Liver (tissue), 8 donors: ENCODE measurements at regions not wholly inside any gene's neighbourhood (a gene's known extent, or its start where the extent isn't known, plus 50 kb on each side); places are given as distances from the start of the nearest gene placed in this dataset.

ENCODE experiments used
- DNase-seq: peaks from one replicate; pipeline ENCODE4 v3.0.0-alpha.2; 2017; ENCODE audit warnings: low spot score
- H3K27ac ChIP-seq, 2 donors: one replicate each; pipeline ENCODE4 v1.7.0; 2013; ENCODE audit warnings: inconsistent platforms in 2 of 2, low read length in 2 of 2, control low read depth in 1 of 2, low read depth in 1 of 2, mild to moderate bottlenecking in 1 of 2
- H3K27me3 ChIP-seq, 4 donors: one replicate each; pipeline versions ENCODE4 v1.6.1 to v1.7.0; 2013; ENCODE audit warnings: low read length in 3 of 4, inconsistent platforms in 1 of 4, mild to moderate bottlenecking in 1 of 4, moderate library complexity in 1 of 4; ENCODE audit not compliant: control insufficient read depth in 4 of 4, insufficient read depth in 4 of 4
- H3K36me3 ChIP-seq, 4 donors: one replicate each; pipeline versions ENCODE4 v1.6.1 to v1.7.0; 2013; ENCODE audit warnings: low read length in 3 of 4, mild to moderate bottlenecking in 3 of 4, low read depth in 1 of 4, moderate library complexity in 1 of 4; ENCODE audit not compliant: control insufficient read depth in 4 of 4, insufficient read depth in 3 of 4
- H3K4me1 ChIP-seq, 4 donors: one replicate each; pipeline versions ENCODE4 v1.6.1 to v1.7.0; 2013; ENCODE audit warnings: low read length in 3 of 4, mild to moderate bottlenecking in 3 of 4, moderate library complexity in 1 of 4; ENCODE audit not compliant: control insufficient read depth in 4 of 4, insufficient read depth in 4 of 4
- H3K4me3 ChIP-seq, 3 donors: one replicate each; pipeline versions ENCODE4 v1.6.1 to v1.7.0; 2013; ENCODE audit warnings: low read length in 3 of 3, control low read depth in 1 of 3, low read depth in 1 of 3, mild to moderate bottlenecking in 1 of 3
- H3K9ac ChIP-seq, 2 donors: one replicate each; pipeline ENCODE4 v1.7.0; 2013; ENCODE audit warnings: low read length in 2 of 2, mild to moderate bottlenecking in 2 of 2, moderate library complexity in 2 of 2, control low read depth in 1 of 2, low read depth in 1 of 2
- H3K9me3 ChIP-seq, 4 donors: one replicate each; pipeline versions ENCODE4 v1.6.1 to v1.7.0; 2013; ENCODE audit warnings: low read length in 3 of 4; ENCODE audit not compliant: control insufficient read depth in 4 of 4
- CTCF ChIP-seq: fragments of 150-350 bp; IDR thresholded peaks from 2 replicates; pipeline ENCODE4 v1.5.1; 2017; ENCODE audit warnings: improper control_type of control experiment, low read depth, low read length; ENCODE audit not compliant: missing input control
- EGR1 ChIP-seq, 2 donors: IDR thresholded peaks; 2 replicates each; pipeline ENCODE4 v1.6.1; 2016 to 2018; ENCODE audit warnings: antibody characterized with exemption in 2 of 2, low read depth in 2 of 2
- FOXA1 ChIP-seq: IDR thresholded peaks from 2 replicates; pipeline ENCODE4 v1.6.1; 2016; ENCODE audit warnings: antibody characterized with exemption
- FOXA2 ChIP-seq: IDR thresholded peaks from 2 replicates; pipeline ENCODE4 v1.6.1; 2016; ENCODE audit warnings: antibody characterized with exemption
- GABPA ChIP-seq, 2 donors: IDR thresholded peaks in 1 of 2; conservative IDR thresholded peaks in 1 of 2; 2 replicates each; pipeline ENCODE4 v1.6.1; 2016; ENCODE audit warnings: antibody characterized with exemption in 2 of 2, mild to moderate bottlenecking in 1 of 2, moderate library complexity in 1 of 2
- HNF4A ChIP-seq, 2 donors: conservative IDR thresholded peaks; 2 replicates each; pipeline ENCODE4 v1.6.1; 2016; ENCODE audit warnings: antibody characterized with exemption in 2 of 2, mild to moderate bottlenecking in 2 of 2
- HNF4G ChIP-seq: IDR thresholded peaks from 2 replicates; pipeline ENCODE4 v1.6.1; 2016; ENCODE audit warnings: antibody characterized with exemption
- JUND ChIP-seq, 2 donors: IDR thresholded peaks; 2 replicates each; pipeline ENCODE4 v1.6.1; 2016; ENCODE audit warnings: antibody characterized with exemption in 2 of 2
- MAX ChIP-seq: IDR thresholded peaks from 2 replicates; pipeline ENCODE4 v1.6.1; 2016; ENCODE audit warnings: antibody characterized with exemption
- NR2F2 ChIP-seq: IDR thresholded peaks from 2 replicates; pipeline ENCODE4 v1.6.1; 2016; ENCODE audit warnings: antibody characterized with exemption
- RAD21 ChIP-seq, 2 donors: IDR thresholded peaks; 2 replicates each; pipeline ENCODE4 v1.6.1; 2016; ENCODE audit warnings: antibody characterized with exemption in 2 of 2, mild to moderate bottlenecking in 2 of 2
- REST ChIP-seq: IDR thresholded peaks from 2 replicates; pipeline ENCODE4 v1.6.1; 2016; ENCODE audit warnings: antibody characterized with exemption, mild to moderate bottlenecking
- RXRA ChIP-seq, 2 donors: IDR thresholded peaks; 2 replicates each; pipeline ENCODE4 v1.6.1; 2017 to 2018; ENCODE audit warnings: antibody characterized with exemption in 2 of 2, mild to moderate bottlenecking in 1 of 2
- SP1 ChIP-seq: IDR thresholded peaks from 2 replicates; pipeline ENCODE4 v1.6.1; 2018; ENCODE audit warnings: antibody characterized with exemption, mild to moderate bottlenecking
- TAF1 ChIP-seq: conservative IDR thresholded peaks from 2 replicates; pipeline ENCODE4 v1.6.1; 2016; ENCODE audit warnings: antibody characterized with exemption, mild to moderate bottlenecking
- YY1 ChIP-seq: IDR thresholded peaks from 2 replicates; pipeline ENCODE4 v1.6.1; 2016; ENCODE audit warnings: antibody characterized with exemption, mild to moderate bottlenecking
- WGBS: extraction: QIAGEN DNeasy Blood & Tissue Kit; methylation state at CpG from one replicate; pipeline ENCODE4 v1.1.7; 2013; 5-methylcytosine and 5-hydroxymethylcytosine counted together
- TF ChIP-seq, protein P1 (sequence below): IDR thresholded peaks from 2 replicates; pipeline ENCODE4 v1.6.1; 2016; ENCODE audit warnings: antibody characterized with exemption
- donor health status: healthy.
- donor health status: healthy.
- donor health status: healthy.
- donor health status: healthy.
- donor health status: healthy.

DNA sequence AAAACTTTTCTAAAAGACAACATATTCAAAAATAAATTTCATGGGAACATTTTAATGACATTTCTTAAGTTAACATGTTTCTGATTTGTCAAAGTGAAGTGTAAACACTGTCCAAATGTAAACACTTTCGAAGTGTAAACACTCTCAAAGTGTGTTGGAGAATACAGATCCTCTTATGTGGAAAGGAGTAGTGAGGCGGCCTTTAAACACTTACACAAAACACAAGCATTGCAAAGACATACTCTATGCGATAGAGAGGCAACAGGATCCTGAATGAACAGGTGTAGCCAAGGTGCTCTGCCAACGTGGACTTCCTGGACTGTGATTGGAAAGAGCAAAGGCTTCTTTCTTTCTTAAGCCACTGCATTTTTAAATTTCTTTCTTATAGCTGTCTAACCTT is 62.7 kb upstream of the PGM2 start (continued):
- TF ChIP-seq, protein P1, sequence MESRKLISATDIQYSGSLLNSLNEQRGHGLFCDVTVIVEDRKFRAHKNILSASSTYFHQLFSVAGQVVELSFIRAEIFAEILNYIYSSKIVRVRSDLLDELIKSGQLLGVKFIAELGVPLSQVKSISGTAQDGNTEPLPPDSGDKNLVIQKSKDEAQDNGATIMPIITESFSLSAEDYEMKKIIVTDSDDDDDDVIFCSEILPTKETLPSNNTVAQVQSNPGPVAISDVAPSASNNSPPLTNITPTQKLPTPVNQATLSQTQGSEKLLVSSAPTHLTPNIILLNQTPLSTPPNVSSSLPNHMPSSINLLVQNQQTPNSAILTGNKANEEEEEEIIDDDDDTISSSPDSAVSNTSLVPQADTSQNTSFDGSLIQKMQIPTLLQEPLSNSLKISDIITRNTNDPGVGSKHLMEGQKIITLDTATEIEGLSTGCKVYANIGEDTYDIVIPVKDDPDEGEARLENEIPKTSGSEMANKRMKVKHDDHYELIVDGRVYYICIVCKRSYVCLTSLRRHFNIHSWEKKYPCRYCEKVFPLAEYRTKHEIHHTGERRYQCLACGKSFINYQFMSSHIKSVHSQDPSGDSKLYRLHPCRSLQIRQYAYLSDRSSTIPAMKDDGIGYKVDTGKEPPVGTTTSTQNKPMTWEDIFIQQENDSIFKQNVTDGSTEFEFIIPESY: no peak
- no peak for TF ChIP-seq YY1
- no peak for TF ChIP-seq CTCF
- TF ChIP-seq GABPA (IDR thresholded peaks at IDR 0.05 in 1 of 2, conservative IDR thresholded peaks at IDR 0.05 in 1 of 2): no peak
- TF ChIP-seq HNF4A (conservative IDR thresholded peaks at IDR 0.05): no peak
- no peak for TF ChIP-seq RXRA (IDR thresholded peaks at IDR 0.05)
- no peak for TF ChIP-seq FOXA2
- no peak for TF ChIP-seq EGR1 (IDR thresholded peaks at IDR 0.05; ENCODE audit: low read depth in 2 of 2)
- TF ChIP-seq RAD21 (IDR thresholded peaks at IDR 0.05): no peak

- Histone ChIP-seq H3K27ac (no peak overlapping the region), H3K9ac (no peak overlapping the region), H3K4me1 (peaks cover 4 to 10% (median 9%) of the 10 kb centered on the region in 4 donors), H3K27me3 (no peaks in the 10 kb centered on the region), H3K9me3 (no peaks in the 10 kb centered on the region), H3K36me3 (no peaks in the 10 kb centered on the region), H3K4me3 (no peak overlapping the region)
- no peak for TF ChIP-seq GABPA (IDR thresholded peaks at IDR 0.05 in 1 of 2, conservative IDR thresholded peaks at IDR 0.05 in 1 of 2)
- no peak for TF ChIP-seq RAD21 (IDR thresholded peaks at IDR 0.05)
- no peak for TF ChIP-seq CTCF
- TF ChIP-seq JUND (IDR thresholded peaks at IDR 0.05): no peak
- TF ChIP-seq NR2F2: no peak
- WGBS: 56% methylated on average over 4 of the region's 4 CpGs
- no peak for DNase-seq
These were observed 63.5 kb upstream of the PGM2 start for GRCh38 chr4:37762991-37763368.

DNA sequence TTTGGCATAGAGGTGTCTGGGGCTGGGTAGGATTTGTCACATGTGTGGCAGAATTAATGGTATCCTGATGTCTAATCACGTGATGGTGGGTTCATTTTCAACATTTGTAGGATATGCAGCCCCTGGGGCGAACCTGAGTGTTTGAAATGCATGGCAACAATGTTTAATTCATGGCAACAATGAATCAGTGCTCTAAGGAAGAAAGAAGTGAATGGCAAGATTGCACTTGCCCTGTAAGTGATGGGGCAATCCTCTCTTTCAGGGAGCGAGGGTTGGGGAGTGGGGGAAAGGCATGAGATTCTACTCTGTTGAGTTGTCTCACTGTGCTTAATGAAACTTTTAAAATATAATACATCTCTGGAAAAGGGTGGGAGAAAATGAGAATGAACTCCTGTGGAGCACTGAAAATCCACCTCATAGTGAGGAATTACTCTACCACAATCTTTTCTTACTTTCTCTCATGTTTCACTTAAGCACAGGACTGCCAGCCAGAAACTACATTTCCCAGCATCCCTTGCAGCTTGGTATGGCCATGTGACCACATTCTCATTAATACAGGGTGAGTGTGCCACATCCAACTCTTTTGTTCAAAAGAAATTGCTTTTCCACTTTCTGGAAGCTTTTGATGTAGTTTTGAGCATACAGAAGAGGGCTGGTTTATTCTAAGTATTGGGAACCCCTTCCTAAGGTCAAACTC is 64.0 kb upstream of the PGM2 start:
- no peak overlapping the region for H3K4me3 ChIP-seq
- no peaks in the 10 kb centered on the region for H3K9me3 ChIP-seq
- DNase-seq: no peak
- H3K27me3 ChIP-seq: no peaks in the 10 kb centered on the region
- 87% methylated on average over 3 of the region's 3 CpGs for WGBS
- H3K4me1 ChIP-seq: peaks cover 7 to 15% (median 12%) of the 10 kb centered on the region in 4 donors
- H3K9ac ChIP-seq: no peak overlapping the region
- H3K27ac ChIP-seq: no peak overlapping the region
- H3K36me3 ChIP-seq: no peaks in the 10 kb centered on the region
- TF ChIP-seq SP1 (no peak), RXRA (IDR thresholded peaks at IDR 0.05) (no peak), HNF4G (no peak), TAF1 (no peak), FOXA1 (no peak), HNF4A (conservative IDR thresholded peaks at IDR 0.05) (no peak), YY1 (no peak), CTCF (no peak), MAX (no peak), FOXA2 (no peak), REST (no peak), RAD21 (IDR thresholded peaks at IDR 0.05) (no peak)
